ENCODE measurements at regions not wholly inside any gene's neighbourhood (a gene's known extent, or its start where the extent isn't known, plus 50 kb on each side); places are given as distances from the start of the nearest gene placed in this dataset.

- Histone ChIP-seq H2BK20ac (ENCODE audit: low read depth, low read length) (peak overlapping the region; percentile 81; the same call in 1 of the 2 replicates), H3K18ac (ENCODE audit: low read depth, low read length) (no peak overlapping the region), H2AK5ac (ENCODE audit: low read depth, low read length) (peak overlapping the region; percentile 72; the same call in 1 of the 2 replicates), H2AFZ (replicated peaks; ENCODE audit: low read length, poor library complexity) (no peak overlapping the region), H2BK15ac (ENCODE audit: low read depth, low read length) (peak overlapping the region; percentile 48; the same call in 1 of the 3 replicates), H2BK120ac (ENCODE audit: low read depth, low read length) (peak overlapping the region; percentile 52; the same call in 1 of the 2 replicates), H4K20me1 (ENCODE audit: insufficient read depth, low read length) (peaks cover 58% of the 10 kb centered on the region), H3K27ac (ENCODE audit: insufficient read depth, low read length) (peak overlapping the region; percentile 81), H3K9ac (ENCODE audit: low read depth, low read length) (no peak overlapping the region), H3K4me2 (ENCODE audit: low read depth, low read length) (no peak overlapping the region), H2BK5ac (ENCODE audit: low read depth, low read length, poor library complexity, severe bottlenecking) (no peak overlapping the region), H3K56ac (ENCODE audit: extremely low read depth, insufficient read depth, low read length) (no peak overlapping the region), H3K14ac (replicated peaks; ENCODE audit: low read depth, low read length) (0 out of 2 replicates have a peak overlapping the region, but pooled peaks have one; percentile 65), H3K9me3 (ENCODE audit: control insufficient read depth, insufficient read depth, low read length) (no peaks in the 10 kb centered on the region), H3K4ac (ENCODE audit: low read depth, low read length) (peak overlapping the region; percentile 37; the same call in 1 of the 2 replicates), H4K5ac (ENCODE audit: low read depth, low read length) (no peak overlapping the region), H4K8ac (ENCODE audit: low read depth in 2 of 2, low read length in 2 of 2) (peak overlapping the region in 1 of 2 experiments; percentile 67; a peak in 1 of 4 replicates), H3K79me1 (ENCODE audit: low read depth in 1 of 2, low read length in 2 of 2) (peaks cover 45 to 85% of the 10 kb centered on the region in 2 experiments), H3K4me3 (ENCODE audit: insufficient read depth, low read depth, low read length) (no peak overlapping the region), H3K9me1 (ENCODE audit: insufficient read depth, low read length) (peaks cover 33% of the 10 kb centered on the region), H2AK9ac (replicated peaks; ENCODE audit: low read depth, low read length, poor library complexity) (no peak overlapping the region), H3K23ac (ENCODE audit: low read depth, low read length) (no peak overlapping the region), H3K27me3 (ENCODE audit: control insufficient read depth, insufficient read depth, low read length) (no peaks in the 10 kb centered on the region), H3K36me3 (ENCODE audit: control insufficient read depth, insufficient read depth, low read length) (peaks cover 11% of the 10 kb centered on the region), H4K91ac (ENCODE audit: insufficient read depth, low read depth, low read length) (no peak overlapping the region), H3K4me1 (ENCODE audit: control insufficient read depth, insufficient read depth, low read length) (peaks cover 18% of the 10 kb centered on the region)
- intact Hi-C loops (cut with micrococcal nuclease) (no loop called here), in situ Hi-C loops (cut with MboI; ENCODE audit: low sequenced_read_pairs) (no loop called here), dilution Hi-C loops (cut with HindIII; ENCODE audit: low sequenced_read_pairs, unreplicated experiment) (no loop called here)
- no TSS peak for BruUV-seq (replicated peaks)
- WGBS, 2 experiments (ENCODE audit: extremely low coverage in 2 of 2, insufficient read length in 1 of 2) = 100% methylated on average over 1 of the region's 3 CpGs; no CpG with 5 or more reads in 1 of the 2 experiments
- CTCF ChIA-PET = no interaction called here
- POLR2A ChIA-PET (ENCODE audit: unreplicated experiment) = interaction anchor here (0.6 kb wide), 1 partner anchor 35 kb away, joined by 3 read pairs; no protein-coding TSS in a partner anchor
- DNase-seq (no peak), ATAC-seq (ENCODE audit: low read depth) (peak; percentile 5)
- no peak for TF ChIP-seq BHLHE40 (IDR thresholded peaks at IDR 0.05; ENCODE audit: low read depth, low read length)
- no peak for TF ChIP-seq RCOR1 (IDR thresholded peaks at IDR 0.05; ENCODE audit: insufficient replicate concordance, low read length)
- no peak for TF ChIP-seq CHD1 (IDR thresholded peaks at IDR 0.05; ENCODE audit: low read depth, low read length)
- TF ChIP-seq RFX5 (IDR thresholded peaks at IDR 0.05; ENCODE audit: low read depth, low read length) = no peak
- no peak for TF ChIP-seq MAZ (IDR thresholded peaks at IDR 0.05; ENCODE audit: borderline replicate concordance, low read depth, low read length)
- TF ChIP-seq SMC3 (IDR thresholded peaks at IDR 0.05; ENCODE audit: low read depth, low read length) = no peak
- no peak for TF ChIP-seq ELK1 (IDR thresholded peaks at IDR 0.05; ENCODE audit: borderline replicate concordance, low read depth, low read length)
- no peak for TF ChIP-seq MAFK (IDR thresholded peaks at IDR 0.05; ENCODE audit: low read depth, low read length)
- TF ChIP-seq FOS (IDR thresholded peaks at IDR 0.05; ENCODE audit: low read depth, low read length) = no peak
- TF ChIP-seq MXI1 (IDR thresholded peaks at IDR 0.05; ENCODE audit: borderline replicate concordance, low read depth, low read length) = no peak
- TF ChIP-seq RAD21 (IDR thresholded peaks at IDR 0.05; ENCODE audit: low read length) = no peak
- TF ChIP-seq POLR2A (IDR thresholded peaks at IDR 0.05; ENCODE audit: low read depth, low read length) = no peak
- TF ChIP-seq CTCF (conservative IDR thresholded peaks at IDR 0.05; ENCODE audit: low read depth, low read length) = no peak
- no peak for TF ChIP-seq USF2 (IDR thresholded peaks at IDR 0.05; ENCODE audit: low read depth, low read length)
Measured at GRCh38 chr2:134146161-134146560, 107.7 kb upstream of the MGAT5 start.
